Spleen (tissue), 7 donors: ENCODE measurements at regions not wholly inside any gene's neighbourhood (a gene's known extent, or its start where the extent isn't known, plus 50 kb on each side); places are given as distances from the start of the nearest gene placed in this dataset.

ENCODE experiments used
- CTCF ChIP-seq, 11 experiments: fragments of 200-600 bp in 7 of 11; fragments of 450-650 bp in 4 of 11; sonication (generic) in 4 of 11; IDR thresholded peaks in 8 of 11; conservative IDR thresholded peaks in 3 of 11; 1 replicate in 7 of 11; 2 replicates in 4 of 11; pipeline versions ENCODE4 v1.4.0 to v1.8.0; 2016 to 2021; ENCODE audit warnings: antibody characterized with exemption in 11 of 11, inconsistent platforms in 4 of 11, mild to moderate bottlenecking in 1 of 11
- POLR2A ChIP-seq, 3 donors: fragments of 450-650 bp; IDR thresholded peaks; one replicate each; pipeline ENCODE4 v1.5.1; 2017; ENCODE audit warnings: antibody characterized with exemption in 3 of 3, mild to moderate bottlenecking in 1 of 3
- POLR2AphosphoS5 ChIP-seq, 3 donors: sonication (generic); formaldehyde crosslinking; IDR thresholded peaks; one replicate each; pipeline ENCODE4 v1.5.1; 2017; ENCODE audit warnings: antibody characterized with exemption in 3 of 3
- donor health status: DM: no; HTN: no; CAD: no; lungs with moderate emphysema.
- donor health status: DM: no; HTN: no; CAD: no.
- donor health status: DM: no; HTN: no; CAD: no.

DNA sequence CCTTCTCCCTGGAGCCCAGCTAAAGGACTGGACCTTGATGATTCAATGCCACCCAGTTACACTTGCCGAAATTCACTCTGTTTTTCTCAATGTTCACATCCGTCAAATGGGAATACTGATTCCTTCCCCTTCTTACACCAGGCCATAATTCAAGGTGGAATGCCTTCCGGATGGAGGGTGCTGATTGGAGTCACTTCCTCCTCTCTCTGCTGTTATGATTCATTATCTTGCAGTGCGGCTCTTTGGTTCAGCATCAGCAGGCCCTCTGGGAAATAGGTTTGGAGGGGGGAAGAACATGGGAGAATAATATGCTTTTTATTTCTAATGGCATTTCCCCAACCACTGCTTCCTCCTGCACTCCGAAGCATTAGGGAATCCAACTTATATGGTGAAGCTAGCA is 390.6 kb upstream of the TBX3 start:
- TF ChIP-seq POLR2AphosphoS5 (IDR thresholded peaks at IDR 0.05) (no peak), CTCF (IDR thresholded peaks at IDR 0.05 in 8 of 11, conservative IDR thresholded peaks at IDR 0.05 in 3 of 11) (no peak), POLR2A (IDR thresholded peaks at IDR 0.05) (no peak)
